Upper lobe of left lung (tissue), 6 donors: ENCODE measurements at regions not wholly inside any gene's neighbourhood (a gene's known extent, or its start where the extent isn't known, plus 50 kb on each side); places are given as distances from the start of the nearest gene placed in this dataset.
"Not testable (repeated sequence)": the region's sequence is repeated elsewhere in the genome, so short reads cannot be mapped to it uniquely, and the experiment has no call there.

Experiments
- ATAC-seq, 2 donors: fragments of 200-7000 bp; cut with Tn5 transposase; one replicate each; pipeline ENCODE4 v1.9.1; 2022; ENCODE audit warnings: mild to moderate bottlenecking in 2 of 2, moderate library complexity in 2 of 2; ENCODE audit not compliant: low FRiP score in 2 of 2
- DNase-seq, 2 donors: peaks; one replicate each; pipeline ENCODE4 v3.0.0-alpha.2; 2019 to 2020
- H3K27ac ChIP-seq, 4 donors: fragments of 200-600 bp; sonication (generic); one replicate each; pipeline ENCODE4 v1.5.1; 2016 to 2019
- H3K27me3 ChIP-seq, 4 donors: fragments of 200-600 bp; sonication (generic); one replicate each; pipeline ENCODE4 v1.5.1; 2017 to 2019
- H3K36me3 ChIP-seq, 4 donors: fragments of 200-600 bp; sonication (generic); one replicate each; pipeline ENCODE4 v1.5.1; 2016 to 2019
- H3K4me1 ChIP-seq, 4 donors: fragments of 200-600 bp; sonication (generic); one replicate each; pipeline ENCODE4 v1.5.1; 2018 to 2019
- H3K4me3 ChIP-seq, 4 donors: fragments of 200-600 bp; sonication (generic); one replicate each; pipeline ENCODE4 v1.5.1; 2017 to 2019; ENCODE audit warnings: mild to moderate bottlenecking in 2 of 4, moderate library complexity in 1 of 4
- H3K9me3 ChIP-seq, 4 donors: fragments of 200-600 bp; sonication (generic); one replicate each; pipeline ENCODE4 v1.5.1; 2018 to 2019
- CTCF ChIP-seq, 6 experiments: fragments of 450-650 bp in 4 of 6; fragments of 200-600 bp in 2 of 6; sonication (generic) in 2 of 6; IDR thresholded peaks; one replicate each; pipeline ENCODE4 v1.5.1; 2016 to 2019; ENCODE audit warnings: antibody characterized with exemption in 6 of 6
- EP300 ChIP-seq, 4 donors: sonication (generic); formaldehyde crosslinking; IDR thresholded peaks; one replicate each; pipeline ENCODE4 v1.5.1; 2017; ENCODE audit warnings: antibody characterized with exemption in 4 of 4, control low read depth in 2 of 4
- POLR2A ChIP-seq, 4 donors: fragments of 450-650 bp; IDR thresholded peaks; one replicate each; pipeline ENCODE4 v1.5.1; 2016 to 2017; ENCODE audit warnings: antibody characterized with exemption in 4 of 4, mild to moderate bottlenecking in 2 of 4
- POLR2AphosphoS5 ChIP-seq, 2 donors: sonication (generic); formaldehyde crosslinking; IDR thresholded peaks; one replicate each; pipeline ENCODE4 v1.5.1; 2017; ENCODE audit warnings: antibody characterized with exemption in 2 of 2
- WGBS, 2 donors: methylation state at CpG; one replicate each; pipeline ENCODE4 v1.1.5; 2017 to 2018; 5-methylcytosine and 5-hydroxymethylcytosine counted together
- donor health status: DM: no; HTN: no; CAD: no; lungs with moderate emphysema.
- donor health status: DM: no; HTN: yes; CAD: no; lungs with severe emphysema.

- 79 to 88% methylated on average over 5 of the region's 5 CpGs for WGBS, 2 donors
- no peak overlapping the region for H3K27ac ChIP-seq
- no peak for TF ChIP-seq POLR2AphosphoS5 (IDR thresholded peaks at IDR 0.05)
- TF ChIP-seq POLR2A (IDR thresholded peaks at IDR 0.05): no peak
- TF ChIP-seq EP300 (IDR thresholded peaks at IDR 0.05): no peak
- no peak for TF ChIP-seq CTCF (IDR thresholded peaks at IDR 0.05)
- H3K9me3 ChIP-seq: no peaks in the 10 kb centered on the region
- no peaks in the 10 kb centered on the region for H3K4me1 ChIP-seq
- H3K27me3 ChIP-seq: no peaks in the 10 kb centered on the region
- ATAC-seq: no peak
- H3K4me3 ChIP-seq: no peak overlapping the region
- no peak for DNase-seq
- no peaks in the 10 kb centered on the region for H3K36me3 ChIP-seq
Measured at GRCh38 chr6:102746941-102747340, 1353.4 kb downstream of the GRIK2 start.

DNA sequence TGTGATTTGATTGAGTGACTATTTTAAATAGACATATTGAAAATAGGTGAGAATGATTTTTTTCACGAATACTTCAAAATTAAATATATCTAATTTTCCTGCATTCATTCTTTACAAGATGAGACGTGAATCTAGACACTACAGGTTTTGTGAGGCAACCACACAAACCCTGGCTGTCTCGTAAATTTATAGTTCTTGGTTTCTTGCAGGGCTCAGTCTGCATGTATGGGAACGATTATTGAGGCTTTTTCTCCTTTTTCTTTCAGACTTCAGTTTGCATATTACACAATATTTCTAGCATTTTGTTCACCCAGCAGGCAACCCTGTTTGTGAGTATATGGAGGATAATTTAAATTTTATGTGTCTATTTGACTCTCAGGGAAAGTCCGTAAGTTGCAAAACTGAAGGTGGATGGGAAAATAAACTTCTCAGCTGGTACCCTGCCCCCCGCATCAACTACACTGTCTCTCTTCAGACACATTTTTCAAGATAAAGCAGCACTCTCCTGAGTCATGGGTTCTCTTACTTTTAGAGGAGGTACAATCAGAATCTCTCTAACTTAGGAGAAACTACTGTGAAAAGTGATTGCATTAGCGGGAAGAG is 1349.3 kb downstream of the GRIK2 start:
- Histone ChIP-seq H3K4me3 (no peak overlapping the region), H3K4me1 (no peaks in the 10 kb centered on the region), H3K27ac (no peak overlapping the region), H3K36me3 (no peaks in the 10 kb centered on the region), H3K27me3 (no peaks in the 10 kb centered on the region), H3K9me3 (no peaks in the 10 kb centered on the region)
- TF ChIP-seq POLR2A (IDR thresholded peaks at IDR 0.05): no peak
- no peak for TF ChIP-seq CTCF (IDR thresholded peaks at IDR 0.05)
- TF ChIP-seq EP300 (IDR thresholded peaks at IDR 0.05): no peak
- no peak for TF ChIP-seq POLR2AphosphoS5 (IDR thresholded peaks at IDR 0.05)
- 55 to 58% methylated on average over 7 of the region's 7 CpGs for WGBS, 2 donors
- no peak for DNase-seq
- no peak for ATAC-seq

- WGBS, 2 donors: 35% methylated on average over 4 of the region's 4 CpGs
- TF ChIP-seq POLR2A (IDR thresholded peaks at IDR 0.05) (no peak), EP300 (IDR thresholded peaks at IDR 0.05) (no peak), CTCF (IDR thresholded peaks at IDR 0.05) (no peak), POLR2AphosphoS5 (IDR thresholded peaks at IDR 0.05) (no peak)
- H3K4me3 ChIP-seq: no peak overlapping the region
- no peaks in the 10 kb centered on the region for H3K36me3 ChIP-seq
- no peaks in the 10 kb centered on the region for H3K4me1 ChIP-seq
- no peak for ATAC-seq
- no peaks in the 10 kb centered on the region for H3K27me3 ChIP-seq
- no peak overlapping the region for H3K27ac ChIP-seq
- no peaks in the 10 kb centered on the region for H3K9me3 ChIP-seq
- no peak for DNase-seq
Measured at GRCh38 chr6:102742028-102742427, 1348.5 kb downstream of the GRIK2 start.

- Histone ChIP-seq H3K36me3 (no peaks in the 10 kb centered on the region), H3K27me3 (no peaks in the 10 kb centered on the region), H3K9me3 (no peaks in the 10 kb centered on the region), H3K4me3 (no peak overlapping the region), H3K4me1 (no peaks in the 10 kb centered on the region), H3K27ac (no peak overlapping the region)
- WGBS, 2 donors: 62 to 68% methylated on average over 2 of the region's 2 CpGs
- ATAC-seq (no peak), DNase-seq (no peak)
- no peak for TF ChIP-seq POLR2AphosphoS5 (IDR thresholded peaks at IDR 0.05)
- no peak for TF ChIP-seq EP300 (IDR thresholded peaks at IDR 0.05)
- no peak for TF ChIP-seq POLR2A (IDR thresholded peaks at IDR 0.05)
- no peak for TF ChIP-seq CTCF (IDR thresholded peaks at IDR 0.05)
Measured at GRCh38 chr6:102736941-102737368, 1343.4 kb downstream of the GRIK2 start.

GRCh38 chr6:102732898-102733297 is 1339.4 kb downstream of the GRIK2 start:
- DNase-seq (no peak), ATAC-seq (no peak)
- H3K36me3 ChIP-seq: no peaks in the 10 kb centered on the region
- WGBS, 2 donors: 52 to 56% methylated on average over 3 of the region's 3 CpGs
- no peaks in the 10 kb centered on the region for H3K9me3 ChIP-seq
- TF ChIP-seq POLR2A (IDR thresholded peaks at IDR 0.05) (no peak), EP300 (IDR thresholded peaks at IDR 0.05) (no peak), POLR2AphosphoS5 (IDR thresholded peaks at IDR 0.05) (no peak), CTCF (IDR thresholded peaks at IDR 0.05) (no peak)
- H3K27ac ChIP-seq: no peak overlapping the region
- H3K27me3 ChIP-seq: no peaks in the 10 kb centered on the region
- H3K4me3 ChIP-seq: no peak overlapping the region
- no peaks in the 10 kb centered on the region for H3K4me1 ChIP-seq

- H3K36me3 ChIP-seq, H3K9me3 ChIP-seq, H3K4me3 ChIP-seq, DNase-seq, H3K27ac ChIP-seq, H3K27me3 ChIP-seq, ATAC-seq, H3K4me1 ChIP-seq: not testable (repeated sequence)
- WGBS, 2 donors: 91 to 92% methylated on average over 23 to 24 of the region's 24 CpGs
Measured at GRCh38 chr6:102722086-102722485, 1328.6 kb downstream of the GRIK2 start.
